ENCODE measurements at regions not wholly inside any gene's neighbourhood (a gene's known extent, or its start where the extent isn't known, plus 50 kb on each side); places are given as distances from the start of the nearest gene placed in this dataset.

- no peak for DNase-seq
- Histone ChIP-seq H3K27ac (ENCODE audit: low read length) (no peak overlapping the region), H3K9me3 (ENCODE audit: control insufficient read depth, low read length) (no peaks in the 10 kb centered on the region), H3K4me3 (ENCODE audit: low read length) (no peak overlapping the region), H3K4me1 (ENCODE audit: control insufficient read depth, insufficient read depth, low read length) (no peaks in the 10 kb centered on the region), H3K27me3 (ENCODE audit: control insufficient read depth, insufficient read depth) (no peaks in the 10 kb centered on the region)
- intact Hi-C loops (cut with DNase I), result no loop called here
- no peak for ATAC-seq
These were observed 306.6 kb upstream of the KIF2A start for GRCh38 chr5:61999371-61999770.

- Histone ChIP-seq H3K4me1 (ENCODE audit: control insufficient read depth, insufficient read depth, low read length) (no peaks in the 10 kb centered on the region), H3K27me3 (ENCODE audit: control insufficient read depth, insufficient read depth) (no peaks in the 10 kb centered on the region), H3K9me3 (ENCODE audit: control insufficient read depth, low read length) (no peaks in the 10 kb centered on the region), H3K27ac (ENCODE audit: low read length) (no peak overlapping the region), H3K4me3 (ENCODE audit: low read length) (no peak overlapping the region)
- ATAC-seq (no peak), DNase-seq (no peak)
- intact Hi-C loops (cut with DNase I), result no loop called here
These were observed 305.4 kb upstream of the KIF2A start for GRCh38 chr5:62000646-62001045.

GRCh38 chr5:62001640-62002039 lies 304.4 kb upstream of the KIF2A start:
- 88% methylated on average over 1 of the region's 1 CpG for WGBS
- Histone ChIP-seq H3K27ac (ENCODE audit: low read length) (no peak overlapping the region), H3K9me3 (ENCODE audit: control insufficient read depth, low read length) (no peaks in the 10 kb centered on the region), H3K4me3 (ENCODE audit: low read length) (no peak overlapping the region), H3K4me1 (ENCODE audit: control insufficient read depth, insufficient read depth, low read length) (no peaks in the 10 kb centered on the region), H3K27me3 (ENCODE audit: control insufficient read depth, insufficient read depth) (no peaks in the 10 kb centered on the region)
- intact Hi-C loops (cut with DNase I), result no loop called here
- ATAC-seq, result no peak
- no peak for DNase-seq

- H3K27ac ChIP-seq (ENCODE audit: low read length), result no peak overlapping the region
- H3K27me3 ChIP-seq (ENCODE audit: control insufficient read depth, insufficient read depth), result no peaks in the 10 kb centered on the region
- DNase-seq, result no peak
- 57% methylated on average over 2 of the region's 2 CpGs for WGBS
- intact Hi-C loops (cut with DNase I), result no loop called here
- H3K9me3 ChIP-seq (ENCODE audit: control insufficient read depth, low read length), result no peaks in the 10 kb centered on the region
- no peak overlapping the region for H3K4me3 ChIP-seq (ENCODE audit: low read length)
- no peaks in the 10 kb centered on the region for H3K4me1 ChIP-seq (ENCODE audit: control insufficient read depth, insufficient read depth, low read length)
- no peak for ATAC-seq
These were observed 303.6 kb upstream of the KIF2A start for GRCh38 chr5:62002436-62002835.

GRCh38 chr5:62005551-62005950 lies 300.5 kb upstream of the KIF2A start:
- Histone ChIP-seq H3K9me3 (ENCODE audit: control insufficient read depth, low read length) (no peaks in the 10 kb centered on the region), H3K4me3 (ENCODE audit: low read length) (no peak overlapping the region), H3K4me1 (ENCODE audit: control insufficient read depth, insufficient read depth, low read length) (no peaks in the 10 kb centered on the region), H3K27ac (ENCODE audit: low read length) (no peak overlapping the region), H3K27me3 (ENCODE audit: control insufficient read depth, insufficient read depth) (no peaks in the 10 kb centered on the region)
- intact Hi-C loops (cut with DNase I), result no loop called here
- DNase-seq, result no peak
- 93% methylated on average over 2 of the region's 2 CpGs for WGBS
- ATAC-seq, result no peak

GRCh38 chr5:62007457-62007856 lies 298.5 kb upstream of the KIF2A start:
- 56% methylated on average over 3 of the region's 3 CpGs for WGBS
- Histone ChIP-seq H3K4me1 (ENCODE audit: control insufficient read depth, insufficient read depth, low read length) (no peaks in the 10 kb centered on the region), H3K4me3 (ENCODE audit: low read length) (no peak overlapping the region), H3K27ac (ENCODE audit: low read length) (no peak overlapping the region), H3K9me3 (ENCODE audit: control insufficient read depth, low read length) (no peaks in the 10 kb centered on the region), H3K27me3 (ENCODE audit: control insufficient read depth, insufficient read depth) (no peaks in the 10 kb centered on the region)
- ATAC-seq, result no peak
- DNase-seq, result no peak
- intact Hi-C loops (cut with DNase I), result no loop called here

GRCh38 chr5:62011089-62011664 lies 294.8 kb upstream of the KIF2A start:
- Histone ChIP-seq H3K4me1 (ENCODE audit: control insufficient read depth, insufficient read depth, low read length) (no peaks in the 10 kb centered on the region), H3K9me3 (ENCODE audit: control insufficient read depth, low read length) (no peaks in the 10 kb centered on the region), H3K27me3 (ENCODE audit: control insufficient read depth, insufficient read depth) (no peaks in the 10 kb centered on the region), H3K27ac (ENCODE audit: low read length) (no peak overlapping the region), H3K4me3 (ENCODE audit: low read length) (no peak overlapping the region)
- no peak for DNase-seq
- intact Hi-C loops (cut with DNase I), result no loop called here
- no peak for ATAC-seq
- WGBS, result 70% methylated on average over 5 of the region's 5 CpGs

- Histone ChIP-seq H3K4me1 (ENCODE audit: control insufficient read depth, insufficient read depth, low read length) (no peaks in the 10 kb centered on the region), H3K9me3 (ENCODE audit: control insufficient read depth, low read length) (no peaks in the 10 kb centered on the region), H3K27me3 (ENCODE audit: control insufficient read depth, insufficient read depth) (no peaks in the 10 kb centered on the region), H3K4me3 (ENCODE audit: low read length) (no peak overlapping the region), H3K27ac (ENCODE audit: low read length) (no peak overlapping the region)
- intact Hi-C loops (cut with DNase I), result no loop called here
- DNase-seq (no peak), ATAC-seq (no peak)
- WGBS, result 75% methylated on average over 1 of the region's 1 CpG
These were observed 288.9 kb upstream of the KIF2A start for GRCh38 chr5:62017092-62017491.

GRCh38 chr5:62029303-62029702 lies 276.7 kb upstream of the KIF2A start:
- no peaks in the 10 kb centered on the region for H3K27me3 ChIP-seq (ENCODE audit: control insufficient read depth, insufficient read depth)
- H3K4me3 ChIP-seq (ENCODE audit: low read length), result no peak overlapping the region
- H3K9me3 ChIP-seq (ENCODE audit: control insufficient read depth, low read length), result no peaks in the 10 kb centered on the region
- no peak overlapping the region for H3K27ac ChIP-seq (ENCODE audit: low read length)
- DNase-seq (no peak), ATAC-seq (no peak)
- intact Hi-C loops (cut with DNase I), result no loop called here
- no peaks in the 10 kb centered on the region for H3K4me1 ChIP-seq (ENCODE audit: control insufficient read depth, insufficient read depth, low read length)
- 69% methylated on average over 2 of the region's 2 CpGs for WGBS

- no peak overlapping the region for H3K4me3 ChIP-seq (ENCODE audit: low read length)
- H3K4me1 ChIP-seq (ENCODE audit: control insufficient read depth, insufficient read depth, low read length), result no peaks in the 10 kb centered on the region
- no peaks in the 10 kb centered on the region for H3K9me3 ChIP-seq (ENCODE audit: control insufficient read depth, low read length)
- no peaks in the 10 kb centered on the region for H3K27me3 ChIP-seq (ENCODE audit: control insufficient read depth, insufficient read depth)
- no peak for DNase-seq
- intact Hi-C loops (cut with DNase I), result no loop called here
- WGBS, result 63% methylated on average over 2 of the region's 2 CpGs
- no peak overlapping the region for H3K27ac ChIP-seq (ENCODE audit: low read length)
- no peak for ATAC-seq
These were observed 275.7 kb upstream of the KIF2A start for GRCh38 chr5:62030326-62030725.

GRCh38 chr5:62038024-62038423 lies 268.0 kb upstream of the KIF2A start:
- Histone ChIP-seq H3K27me3 (ENCODE audit: control insufficient read depth, insufficient read depth) (no peaks in the 10 kb centered on the region), H3K9me3 (ENCODE audit: control insufficient read depth, low read length) (no peaks in the 10 kb centered on the region), H3K4me3 (ENCODE audit: low read length) (no peak overlapping the region), H3K27ac (ENCODE audit: low read length) (no peak overlapping the region), H3K4me1 (ENCODE audit: control insufficient read depth, insufficient read depth, low read length) (no peaks in the 10 kb centered on the region)
- intact Hi-C loops (cut with DNase I), result no loop called here
- ATAC-seq (no peak), DNase-seq (no peak)
- WGBS, result 63% methylated on average over 1 of the region's 1 CpG

- no peak for DNase-seq
- intact Hi-C loops (cut with DNase I), result no loop called here
- H3K27me3 ChIP-seq (ENCODE audit: control insufficient read depth, insufficient read depth), result no peaks in the 10 kb centered on the region
- H3K9me3 ChIP-seq (ENCODE audit: control insufficient read depth, low read length), result no peaks in the 10 kb centered on the region
- no peaks in the 10 kb centered on the region for H3K4me1 ChIP-seq (ENCODE audit: control insufficient read depth, insufficient read depth, low read length)
- ATAC-seq, result no peak
- 57% methylated on average over 5 of the region's 5 CpGs for WGBS
- no peak overlapping the region for H3K4me3 ChIP-seq (ENCODE audit: low read length)
- H3K27ac ChIP-seq (ENCODE audit: low read length), result no peak overlapping the region
These were observed 264.8 kb upstream of the KIF2A start for GRCh38 chr5:62041156-62041756.

Measured in right cardiac atrium (tissue), 5 donors.